Fibroblast of the conjunctiva (primary cell): ENCODE measurements at regions not wholly inside any gene's neighbourhood (a gene's known extent, or its start where the extent isn't known, plus 50 kb on each side); places are given as distances from the start of the nearest gene placed in this dataset.

Experiments used
- DNase-seq: peaks from one replicate; pipeline ENCODE4 v3.0.0-alpha.2; 2010; ENCODE audit warnings: low read depth

DNA sequence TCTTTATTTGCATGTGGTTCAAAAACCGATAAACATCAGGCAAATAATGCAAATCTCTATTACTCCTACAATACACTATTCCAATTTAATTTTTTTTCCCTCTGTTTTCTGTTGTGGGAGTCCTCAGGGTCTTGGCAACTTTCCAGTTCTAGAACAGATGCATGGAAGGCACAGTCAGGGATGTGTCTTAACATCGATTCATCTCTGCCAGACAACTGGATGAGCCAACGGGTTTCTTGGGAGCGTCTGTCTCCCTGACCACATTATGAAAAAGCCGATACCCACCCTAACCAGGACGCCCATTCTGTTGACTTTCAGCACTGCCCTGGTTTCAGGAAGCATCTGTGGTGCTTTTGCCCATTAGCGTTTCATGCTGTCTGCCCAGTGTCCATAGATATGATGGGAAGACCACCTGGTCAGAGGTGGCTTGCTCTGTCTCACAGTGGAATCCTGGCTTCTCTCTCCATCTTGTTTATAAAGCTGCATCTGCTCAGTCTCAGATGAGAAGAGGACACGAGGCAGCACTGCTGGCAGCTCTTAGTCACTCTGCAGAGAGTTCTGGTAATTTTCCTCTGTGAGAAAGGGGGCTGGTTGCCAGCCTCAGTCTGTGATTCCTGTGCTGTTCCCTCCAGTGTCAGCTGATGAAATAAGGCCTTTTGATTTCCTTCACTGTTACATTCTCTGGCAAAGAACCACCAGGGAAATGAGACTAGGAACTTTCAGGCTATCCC is 57.9 kb upstream of the KCNE4 start:
- DNase-seq: peak; percentile 97

DNA sequence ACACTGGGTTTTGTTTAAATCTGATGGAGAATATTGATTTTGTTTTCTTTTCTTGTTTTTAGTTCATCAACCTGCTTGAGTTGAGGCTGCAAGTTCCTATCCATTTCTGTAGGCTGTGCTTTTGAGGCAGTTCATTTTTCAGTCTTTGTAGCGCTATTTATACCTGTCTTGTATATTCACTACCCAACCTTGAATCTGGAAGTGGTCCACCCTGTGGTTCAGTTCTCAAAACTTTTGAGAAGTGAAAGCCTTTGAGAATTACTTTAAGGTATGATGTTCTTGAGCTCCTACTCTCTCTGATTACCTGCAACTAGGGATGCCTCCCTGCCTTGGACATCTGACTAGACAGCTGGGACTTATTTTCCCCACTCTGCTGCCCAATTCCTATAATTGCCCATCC is 53.5 kb upstream of the KCNE4 start:
- DNase-seq: no peak

DNA sequence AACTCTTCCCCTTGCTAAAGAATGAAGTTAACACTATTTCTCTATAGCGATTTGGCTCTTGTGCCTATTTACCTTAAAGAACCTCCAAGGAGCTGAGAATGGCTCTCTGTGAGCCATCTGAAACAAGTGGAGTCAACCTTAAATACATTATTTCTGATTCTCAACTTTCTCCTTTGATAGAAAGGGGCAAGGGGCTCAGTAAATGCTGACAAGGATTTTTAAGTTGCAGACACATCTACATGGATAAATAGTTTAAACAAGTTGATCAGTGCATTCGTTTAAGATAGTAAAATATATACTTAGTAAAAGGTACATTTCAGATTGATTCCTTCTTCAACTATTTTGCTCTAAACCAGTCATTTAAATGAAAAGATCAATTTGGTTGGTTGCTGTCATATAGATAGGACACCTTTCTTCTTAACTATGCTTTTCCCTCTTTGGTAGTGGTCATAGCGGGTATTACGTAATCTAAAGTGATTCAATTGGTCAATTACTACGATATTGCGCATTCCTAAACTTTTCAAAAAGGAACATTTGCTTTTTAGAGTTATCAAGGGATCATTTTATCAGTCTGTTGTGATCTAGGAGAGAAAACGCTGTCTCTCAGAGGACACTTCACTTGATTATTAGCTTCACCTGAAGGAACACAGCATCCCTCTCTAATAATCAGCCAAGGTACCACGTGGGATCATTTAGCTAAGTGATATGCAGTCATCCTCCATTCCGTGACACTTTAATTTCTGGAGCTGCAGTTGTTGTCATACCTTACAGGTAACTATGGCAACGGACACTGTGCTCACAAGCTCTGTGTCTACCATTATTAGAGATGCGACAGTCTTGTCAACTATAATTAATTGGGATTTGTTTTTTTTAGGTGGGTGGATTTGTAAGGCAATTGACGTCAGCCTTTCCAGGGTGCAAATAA is 50.9 kb upstream of the KCNE4 start:
- no peak for DNase-seq

DNA sequence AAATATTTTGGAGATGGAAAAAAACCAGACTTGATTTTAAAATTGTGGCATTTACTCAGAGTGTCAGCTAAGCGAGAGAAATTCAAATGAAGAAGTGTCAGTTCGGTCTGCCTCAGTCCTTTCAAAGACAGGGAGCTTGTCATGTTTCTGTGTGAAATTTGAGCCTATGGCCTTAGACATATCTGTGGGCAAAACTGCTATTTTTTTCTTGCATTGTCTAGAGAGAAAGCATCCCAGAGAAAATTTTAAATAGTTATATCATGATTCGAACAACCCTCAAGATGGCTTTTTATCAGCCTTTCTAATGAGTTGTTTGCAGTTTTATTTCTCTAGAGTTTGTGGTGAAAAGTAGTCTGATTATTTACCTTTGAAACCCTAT is 50.2 kb upstream of the KCNE4 start:
- no peak for DNase-seq
